WI38 (cell line): ENCODE measurements at regions not wholly inside any gene's neighbourhood (a gene's known extent, or its start where the extent isn't known, plus 50 kb on each side); places are given as distances from the start of the nearest gene placed in this dataset.

Experiments
- H3K4me3 ChIP-seq: 2 replicates; pipeline ENCODE4 v1.5.1; 2011; ENCODE audit warnings: low read depth, mild to moderate bottlenecking, control low read depth, low read length
- CTCF ChIP-seq: IDR thresholded peaks from 2 replicates; pipeline ENCODE4 v1.5.1; 2012; ENCODE audit warnings: low read depth, mild to moderate bottlenecking, control low read depth, low read length

GRCh38 chr13:90445179-90445578 lies 902.3 kb upstream of the MIR17HG start:
- H3K4me3 ChIP-seq, result no peak overlapping the region
- no peak for TF ChIP-seq CTCF

- H3K4me3 ChIP-seq, result no peak overlapping the region
- TF ChIP-seq CTCF, result no peak
These were observed 900.3 kb upstream of the MIR17HG start for GRCh38 chr13:90447034-90447733.

GRCh38 chr13:90447734-90448101 lies 899.8 kb upstream of the MIR17HG start:
- no peak for TF ChIP-seq CTCF
- no peak overlapping the region for H3K4me3 ChIP-seq

GRCh38 chr13:90448466-90449037 lies 898.9 kb upstream of the MIR17HG start:
- no peak overlapping the region for H3K4me3 ChIP-seq
- TF ChIP-seq CTCF, result no peak

- no peak for TF ChIP-seq CTCF
- no peak overlapping the region for H3K4me3 ChIP-seq
These were observed 894.1 kb upstream of the MIR17HG start for GRCh38 chr13:90453342-90453741.

- no peak overlapping the region for H3K4me3 ChIP-seq
- no peak for TF ChIP-seq CTCF
These were observed 893.4 kb upstream of the MIR17HG start for GRCh38 chr13:90454002-90454636.

GRCh38 chr13:90455067-90455466 lies 892.4 kb upstream of the MIR17HG start:
- TF ChIP-seq CTCF, result no peak
- no peak overlapping the region for H3K4me3 ChIP-seq
